ENCODE measurements at regions not wholly inside any gene's neighbourhood (a gene's known extent, or its start where the extent isn't known, plus 50 kb on each side); places are given as distances from the start of the nearest gene placed in this dataset.
"Not testable (repeated sequence)": the region's sequence is repeated elsewhere in the genome, so short reads cannot be mapped to it uniquely, and the experiment has no call there.

DNA sequence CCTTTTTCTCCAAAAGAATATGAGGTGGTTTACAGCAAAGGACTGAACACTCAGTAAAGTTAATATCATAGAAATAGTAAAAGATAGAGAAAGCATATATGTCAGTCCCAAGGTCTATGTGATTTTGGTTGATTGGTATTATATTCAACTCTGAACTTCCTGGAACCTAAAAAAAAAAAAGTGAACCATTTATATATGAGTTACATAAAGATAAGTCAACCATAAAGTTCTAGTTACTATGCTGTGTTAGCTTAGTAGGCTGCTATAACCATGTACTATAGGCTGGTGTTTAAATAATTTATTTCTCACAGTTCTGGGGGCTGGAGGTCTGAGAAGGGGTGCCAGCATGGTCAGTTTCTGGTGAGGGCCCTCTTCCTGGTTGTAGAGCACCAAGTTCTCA is 475.6 kb downstream of the KLF12 start:
- intact Hi-C loops (cut with micrococcal nuclease), result no loop called here
- H3K4me3 Mint-ChIP-seq, result no peak overlapping the region
- ChIA-PET CTCF (no interaction called here), POLR2A (no interaction called here)
- no peaks in the 10 kb centered on the region for H3K27me3 Mint-ChIP-seq
- H3K4me1 Mint-ChIP-seq (ENCODE audit: low read depth), result no peaks in the 10 kb centered on the region
- ATAC-seq, result no peak
- TF ChIP-seq, protein P1, sequence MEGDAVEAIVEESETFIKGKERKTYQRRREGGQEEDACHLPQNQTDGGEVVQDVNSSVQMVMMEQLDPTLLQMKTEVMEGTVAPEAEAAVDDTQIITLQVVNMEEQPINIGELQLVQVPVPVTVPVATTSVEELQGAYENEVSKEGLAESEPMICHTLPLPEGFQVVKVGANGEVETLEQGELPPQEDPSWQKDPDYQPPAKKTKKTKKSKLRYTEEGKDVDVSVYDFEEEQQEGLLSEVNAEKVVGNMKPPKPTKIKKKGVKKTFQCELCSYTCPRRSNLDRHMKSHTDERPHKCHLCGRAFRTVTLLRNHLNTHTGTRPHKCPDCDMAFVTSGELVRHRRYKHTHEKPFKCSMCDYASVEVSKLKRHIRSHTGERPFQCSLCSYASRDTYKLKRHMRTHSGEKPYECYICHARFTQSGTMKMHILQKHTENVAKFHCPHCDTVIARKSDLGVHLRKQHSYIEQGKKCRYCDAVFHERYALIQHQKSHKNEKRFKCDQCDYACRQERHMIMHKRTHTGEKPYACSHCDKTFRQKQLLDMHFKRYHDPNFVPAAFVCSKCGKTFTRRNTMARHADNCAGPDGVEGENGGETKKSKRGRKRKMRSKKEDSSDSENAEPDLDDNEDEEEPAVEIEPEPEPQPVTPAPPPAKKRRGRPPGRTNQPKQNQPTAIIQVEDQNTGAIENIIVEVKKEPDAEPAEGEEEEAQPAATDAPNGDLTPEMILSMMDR (IDR thresholded peaks at IDR 0.05), result no peak
- no peaks in the 10 kb centered on the region for H3K36me3 Mint-ChIP-seq (ENCODE audit: low read depth)
- no peaks in the 10 kb centered on the region for H3K9me3 Mint-ChIP-seq
- H3K27ac Mint-ChIP-seq, result no peak overlapping the region
- DNase-seq, result no peak

DNA sequence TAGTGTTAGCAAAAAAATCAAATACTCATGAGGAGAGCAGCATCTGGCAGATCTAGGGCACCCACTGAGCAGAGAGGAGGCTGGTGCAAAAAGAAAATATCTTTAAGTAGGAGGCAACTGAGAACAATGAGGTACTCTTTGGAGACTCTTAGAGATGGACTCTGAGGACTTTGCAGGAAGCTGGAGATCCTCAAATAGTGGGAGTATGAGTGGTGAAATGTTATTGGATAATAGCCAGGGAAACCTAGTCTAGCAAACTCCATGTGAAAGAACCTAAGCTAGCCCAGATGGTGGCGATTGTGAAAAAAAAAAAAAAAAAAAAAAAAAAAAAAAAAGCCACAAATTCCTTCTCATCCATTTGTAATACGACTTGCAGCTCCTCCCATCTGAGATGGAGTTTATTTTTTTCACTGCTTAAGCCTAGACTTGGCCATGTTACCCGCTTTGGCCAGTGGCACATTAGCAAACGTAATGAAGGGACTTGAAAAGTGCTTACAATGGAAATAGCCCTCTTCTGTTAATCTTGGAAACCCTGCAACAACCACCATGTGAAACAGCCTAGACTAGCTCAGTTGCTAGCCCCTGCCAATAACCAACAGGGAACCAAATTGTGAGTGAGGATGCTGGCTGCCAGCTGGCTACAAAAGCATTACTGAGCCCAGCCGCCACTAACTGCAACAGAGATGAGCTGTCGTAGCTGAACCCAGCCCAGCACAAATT is 476.2 kb downstream of the KLF12 start:
- no peak for ATAC-seq
- POLR2A ChIA-PET, result no interaction called here
- no peak overlapping the region for H3K4me3 Mint-ChIP-seq
- H3K27me3 Mint-ChIP-seq, result no peaks in the 10 kb centered on the region
- no peaks in the 10 kb centered on the region for H3K9me3 Mint-ChIP-seq
- H3K27ac Mint-ChIP-seq, result no peak overlapping the region
- no peaks in the 10 kb centered on the region for H3K4me1 Mint-ChIP-seq (ENCODE audit: low read depth)
- intact Hi-C loops (cut with micrococcal nuclease), result no loop called here
- DNase-seq, result no peak
- CTCF ChIA-PET, result no interaction called here
- TF ChIP-seq, protein P1 (IDR thresholded peaks at IDR 0.05), result no peak
- no peaks in the 10 kb centered on the region for H3K36me3 Mint-ChIP-seq (ENCODE audit: low read depth)

DNA sequence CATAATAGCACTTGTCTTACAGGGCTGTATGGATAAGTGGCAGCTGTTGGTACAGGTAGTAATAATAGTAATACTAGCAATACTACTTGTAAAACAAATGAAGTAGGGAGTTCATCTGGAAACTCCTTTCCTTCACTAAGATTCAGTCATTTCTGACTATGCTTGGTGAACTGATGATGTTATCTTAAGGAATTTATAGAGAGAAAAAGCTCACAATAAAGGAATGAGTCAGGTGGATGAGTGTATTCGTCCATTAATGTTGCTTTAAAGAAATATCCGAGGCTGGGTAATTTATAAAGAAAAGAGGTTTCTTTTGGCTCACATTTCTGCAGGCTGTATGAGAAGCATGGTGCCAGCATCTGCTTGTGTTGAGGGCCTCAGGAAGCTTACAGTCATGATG is 477.3 kb downstream of the KLF12 start:
- DNase-seq (no peak), ATAC-seq (no peak)
- Mint-ChIP-seq H3K4me3 (no peak overlapping the region), H3K4me1 (ENCODE audit: low read depth) (no peaks in the 10 kb centered on the region), H3K27me3 (no peaks in the 10 kb centered on the region), H3K9me3 (no peaks in the 10 kb centered on the region), H3K36me3 (ENCODE audit: low read depth) (no peaks in the 10 kb centered on the region), H3K27ac (no peak overlapping the region)
- CTCF ChIA-PET, result no interaction called here
- intact Hi-C loops (cut with micrococcal nuclease), result no loop called here
- TF ChIP-seq, protein P1 (IDR thresholded peaks at IDR 0.05), result no peak
- POLR2A ChIA-PET, result no interaction called here

DNA sequence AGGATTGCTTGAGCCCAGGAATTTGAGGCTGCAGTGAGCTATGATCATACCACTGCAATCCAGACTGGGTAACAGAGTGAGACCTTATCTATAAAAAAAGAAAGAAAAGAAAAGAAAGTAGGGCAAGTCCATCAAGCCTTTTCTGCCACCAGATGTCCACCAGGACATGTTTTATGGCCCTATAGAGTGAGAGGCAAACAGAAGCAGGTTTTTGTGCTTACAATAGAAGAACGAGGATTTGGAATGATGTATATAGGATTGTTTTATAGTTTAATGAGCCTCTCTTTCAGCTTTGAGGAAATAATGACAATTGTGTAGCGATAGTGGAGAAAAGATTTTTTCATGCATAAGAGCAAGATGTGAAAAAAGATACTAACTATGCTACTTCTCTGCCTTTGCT is 480.5 kb downstream of the KLF12 start:
- Mint-ChIP-seq H3K36me3 (ENCODE audit: low read depth) (no peaks in the 10 kb centered on the region), H3K27me3 (no peaks in the 10 kb centered on the region), H3K9me3 (peaks cover 3% of the 10 kb centered on the region), H3K27ac (no peak overlapping the region), H3K4me3 (no peak overlapping the region), H3K4me1 (ENCODE audit: low read depth) (no peaks in the 10 kb centered on the region)
- ATAC-seq (no peak), DNase-seq (no peak)
- TF ChIP-seq, protein P1 (IDR thresholded peaks at IDR 0.05), result no peak
- ChIA-PET POLR2A (interaction anchor here (0.6 kb wide), 1 partner anchor 18 kb away, joined by 4 read pairs; no protein-coding TSS in a partner anchor), CTCF (no interaction called here)
- intact Hi-C loops (cut with micrococcal nuclease), result no loop called here

DNA sequence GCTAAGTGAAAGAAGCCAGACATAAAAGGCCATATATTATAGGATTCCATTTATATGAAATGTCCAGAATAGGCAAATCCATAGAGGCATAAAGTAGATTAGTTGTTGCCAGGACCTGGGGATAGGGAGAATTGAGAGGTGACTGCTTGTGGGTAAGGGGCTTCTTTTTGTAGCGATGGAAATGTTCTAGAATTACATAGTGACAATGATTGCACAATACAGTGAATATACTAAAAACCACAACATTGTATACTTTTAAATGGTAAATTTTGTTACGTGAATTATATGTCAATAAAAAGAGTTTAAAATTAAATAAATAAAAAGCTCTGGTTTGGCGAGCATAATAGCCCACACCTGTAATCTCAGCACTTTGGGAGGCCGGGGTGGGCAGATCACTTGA is 486.8 kb downstream of the KLF12 start:
- Mint-ChIP-seq H3K4me1 (ENCODE audit: low read depth) (no peaks in the 10 kb centered on the region), H3K4me3 (no peak overlapping the region), H3K27ac (no peak overlapping the region), H3K27me3 (no peaks in the 10 kb centered on the region), H3K9me3 (peaks cover 6% of the 10 kb centered on the region), H3K36me3 (ENCODE audit: low read depth) (no peaks in the 10 kb centered on the region)
- ATAC-seq, result no peak
- TF ChIP-seq, protein P1 (IDR thresholded peaks at IDR 0.05), result no peak
- no peak for DNase-seq
- intact Hi-C loops (cut with micrococcal nuclease), result no loop called here
- ChIA-PET CTCF (no interaction called here), POLR2A (interaction anchor here (1.2 kb wide), 1 partner anchor 9 kb away, joined by 3 read pairs; no protein-coding TSS in a partner anchor)

DNA sequence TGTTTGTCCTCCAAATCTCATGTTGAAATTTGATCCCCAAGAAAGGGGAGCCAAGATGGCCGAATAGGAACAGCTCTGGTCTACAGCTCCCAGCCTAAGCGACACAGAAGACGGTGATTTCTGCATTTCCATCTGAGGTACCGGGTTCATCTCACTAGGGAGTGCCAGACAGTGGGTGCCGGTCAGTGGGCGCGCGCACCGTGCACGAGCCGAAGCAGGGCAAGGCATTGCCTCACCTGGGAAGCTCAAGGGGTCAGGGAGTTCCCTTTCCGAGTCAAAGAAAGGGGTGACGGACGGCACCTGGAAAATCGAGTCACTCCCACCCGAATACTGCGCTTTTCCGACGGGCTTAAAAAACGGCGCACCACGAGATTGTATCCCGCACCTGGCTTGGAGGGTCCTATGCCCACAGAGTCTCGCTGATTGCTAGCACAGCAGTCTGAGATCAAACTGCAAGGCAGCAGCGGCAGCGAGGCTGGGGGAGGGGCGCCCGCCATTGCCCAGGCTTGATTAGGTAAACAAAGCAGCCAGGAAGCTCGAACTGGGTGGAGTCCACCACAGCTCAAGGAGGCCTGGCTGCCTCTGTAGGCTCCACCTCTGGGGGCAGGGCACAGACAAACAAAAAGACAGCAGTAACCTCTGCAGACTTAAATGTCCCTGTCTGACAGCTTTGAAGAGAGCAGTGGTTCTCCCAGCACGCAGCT is 493.6 kb downstream of the KLF12 start:
- H3K9me3 Mint-ChIP-seq; H3K4me1 Mint-ChIP-seq (ENCODE audit: low read depth); H3K36me3 Mint-ChIP-seq (ENCODE audit: low read depth); DNase-seq; intact Hi-C loops (cut with micrococcal nuclease); CTCF ChIA-PET; H3K4me3 Mint-ChIP-seq; ATAC-seq; POLR2A ChIA-PET; H3K27ac Mint-ChIP-seq; H3K27me3 Mint-ChIP-seq: not testable (repeated sequence)
